B cell (primary cell): ENCODE measurements at regions not wholly inside any gene's neighbourhood (a gene's known extent, or its start where the extent isn't known, plus 50 kb on each side); places are given as distances from the start of the nearest gene placed in this dataset.

Experiments used
- ATAC-seq: fragments of 200-7000 bp; cut with Tn5 transposase; one replicate; pipeline ENCODE4 v1.10.0; 2021; ENCODE audit warnings: low read depth, mild to moderate bottlenecking, moderate number of reproducible peaks, moderate library complexity
- CTCF ChIA-PET: fragments of 350-600 bp; sonication (Branson Sonifier 250); formaldehyde crosslinking; loops from one replicate; lab custom pipeline; 2021; ENCODE audit warnings: antibody characterized with exemption, inconsistent platforms; lab: Charles Lee
- POLR2A ChIA-PET: fragments of 350-600 bp; sonication (Branson Sonifier 250); formaldehyde crosslinking; loops from one replicate; lab custom pipeline; 2021; ENCODE audit warnings: antibody characterized with exemption; lab: Charles Lee
- DNase-seq: peaks from one replicate; pipeline ENCODE4 v3.0.0; 2013
- H2AFZ ChIP-seq: 2 replicates; pipeline ENCODE4 v1.6.1; 2012; ENCODE audit warnings: mild to moderate bottlenecking, low read depth, low read length; ENCODE audit not compliant: insufficient read depth, poor library complexity, severe bottlenecking
- H3K27ac ChIP-seq, 2 donors: 1 replicate in 1 of 2; 2 replicates in 1 of 2; pipeline ENCODE4 v1.5.1; 2012 to 2013; ENCODE audit warnings: low read length in 2 of 2, mild to moderate bottlenecking in 2 of 2, moderate library complexity in 1 of 2
- H3K27me3 ChIP-seq, 4 experiments: fragments of 200-600 bp in 1 of 4; sonication (generic) in 1 of 4; replicated peaks in 1 of 4; 1 replicate in 2 of 4; 2 replicates in 2 of 4; pipeline versions ENCODE4 v1.6.1 to v1.7.0; 2013 to 2016; ENCODE audit warnings: low read length in 3 of 4, mild to moderate bottlenecking in 2 of 4, mixed read lengths in 1 of 4, moderate library complexity in 1 of 4; ENCODE audit not compliant: insufficient read depth in 4 of 4, control insufficient read depth in 3 of 4; ENCODE audit errors: control extremely low read depth in 1 of 4
- H3K36me3 ChIP-seq, 2 experiments: replicated peaks in 1 of 2; 1 replicate in 1 of 2; 2 replicates in 1 of 2; pipeline versions ENCODE4 v1.6.1 to v1.7.1; 2013; ENCODE audit warnings: low read length in 1 of 2; ENCODE audit not compliant: insufficient read depth in 2 of 2, control insufficient read depth in 1 of 2; ENCODE audit errors: control extremely low read depth in 1 of 2, extremely low read depth in 1 of 2
- H3K4me1 ChIP-seq, 2 donors: fragments of 200-600 bp in 1 of 2; sonication (generic) in 1 of 2; 1 replicate in 1 of 2; 2 replicates in 1 of 2; pipeline versions ENCODE4 v1.5.1 to v1.6.1; 2013 to 2017; ENCODE audit warnings: low read length in 2 of 2; ENCODE audit not compliant: control insufficient read depth in 2 of 2, insufficient read depth in 2 of 2
- H3K4me2 ChIP-seq: replicated peaks from 2 replicates; pipeline ENCODE3; 2012; ENCODE audit warnings: mild to moderate bottlenecking, low read depth, low read length; ENCODE audit not compliant: poor library complexity, severe bottlenecking
- H3K4me3 ChIP-seq, 5 experiments: fragments of 200-600 bp in 1 of 5; sonication (generic) in 1 of 5; 1 replicate in 3 of 5; 2 replicates in 2 of 5; pipeline versions ENCODE4 v1.5.1 to v1.7.0; 2011 to 2016; ENCODE audit warnings: low read length in 4 of 5, mild to moderate bottlenecking in 4 of 5, low read depth in 2 of 5, control low read depth in 1 of 5, moderate library complexity in 1 of 5; ENCODE audit not compliant: insufficient read depth in 1 of 5; ENCODE audit errors: control extremely low read depth in 1 of 5, extremely low read depth in 1 of 5
- H3K79me2 ChIP-seq: fragments of 200-600 bp; sonication (generic); one replicate; pipeline ENCODE4 v1.6.0; 2016; ENCODE audit warnings: low read length; ENCODE audit not compliant: control insufficient read depth, insufficient read depth
- H3K9ac ChIP-seq: fragments of 200-600 bp; sonication (generic); 2 replicates; pipeline ENCODE4 v1.6.1; 2017; ENCODE audit warnings: mild to moderate bottlenecking, low read length, moderate library complexity
- H3K9me3 ChIP-seq, 3 donors: one replicate each; pipeline versions ENCODE4 v1.6.1 to v1.7.1; 2013; ENCODE audit warnings: low read length in 2 of 3; ENCODE audit not compliant: control insufficient read depth in 2 of 3, insufficient read depth in 1 of 3; ENCODE audit errors: control extremely low read depth in 1 of 3
- H4K20me1 ChIP-seq: 2 replicates; pipeline ENCODE4 v1.6.0; 2012; ENCODE audit warnings: mild to moderate bottlenecking, low read length; ENCODE audit not compliant: insufficient read depth, control insufficient read depth, poor library complexity, severe bottlenecking
- H3K27ac Mint-ChIP-seq: one replicate; pipeline ENCODE4 v1.8.0; 2021; ENCODE audit warnings: mixed read lengths
- H3K27me3 Mint-ChIP-seq: one replicate; pipeline ENCODE4 v1.8.0; 2021; ENCODE audit warnings: mixed read lengths
- H3K4me1 Mint-ChIP-seq: one replicate; pipeline ENCODE4 v1.8.0; 2021; ENCODE audit warnings: mixed read lengths
- H3K4me3 Mint-ChIP-seq: one replicate; pipeline ENCODE4 v1.8.0; 2021; ENCODE audit warnings: mixed read lengths
- H3K9me3 Mint-ChIP-seq: one replicate; pipeline ENCODE4 v1.8.0; 2022; ENCODE audit warnings: mixed read lengths; ENCODE audit not compliant: insufficient read depth
- CTCF ChIP-seq: fragments of 200-600 bp; IDR thresholded peaks from one replicate; pipeline ENCODE4 v1.8.0; 2022; ENCODE audit warnings: antibody characterized with exemption, mild to moderate bottlenecking
- EZH2 ChIP-seq: IDR thresholded peaks from 2 replicates; pipeline ENCODE4 v1.6.1; 2012; ENCODE audit warnings: borderline replicate concordance, low read depth, mild to moderate bottlenecking, moderate library complexity, low read length; ENCODE audit not compliant: insufficient read depth, poor library complexity, severe bottlenecking
- WGBS: methylation state at CpG from one replicate; pipeline ENCODE4 v1.1.5; 2013; ENCODE audit warnings: missing lambda C conversion rate; ENCODE audit not compliant: insufficient coverage; 5-methylcytosine and 5-hydroxymethylcytosine counted together
- intact Hi-C: fragments of 100-400 bp; cut with micrococcal nuclease; formaldehyde crosslinking; loops from one replicate; pipeline ENCODE4 v1.10.0; 2022

- no peak overlapping the region for H3K27ac Mint-ChIP-seq
- intact Hi-C loops: no loop called here
- H4K20me1 ChIP-seq: no peaks in the 10 kb centered on the region
- H3K9ac ChIP-seq: no peak overlapping the region
- no peaks in the 10 kb centered on the region for H3K4me1 ChIP-seq
- H3K79me2 ChIP-seq: no peaks in the 10 kb centered on the region
- no peaks in the 10 kb centered on the region for H3K27me3 ChIP-seq
- no peaks in the 10 kb centered on the region for H3K27me3 Mint-ChIP-seq
- ChIA-PET POLR2A (no interaction called here), CTCF (no interaction called here)
- peaks cover 13% of the 10 kb centered on the region for H3K9me3 Mint-ChIP-seq
- no peaks in the 10 kb centered on the region for H3K9me3 ChIP-seq
- no peaks in the 10 kb centered on the region for H3K4me1 Mint-ChIP-seq
- H3K4me3 Mint-ChIP-seq: no peak overlapping the region
- ATAC-seq (no peak), DNase-seq (no peak)
- TF ChIP-seq CTCF (no peak), EZH2 (no peak)
- H2AFZ ChIP-seq: no peak overlapping the region
- H3K27ac ChIP-seq: no peak overlapping the region
- no CpG with 5 or more reads among the region's 5 CpGs for WGBS
- no peaks in the 10 kb centered on the region for H3K36me3 ChIP-seq
- H3K4me2 ChIP-seq: no peak overlapping the region
- no peak overlapping the region for H3K4me3 ChIP-seq
Measured at GRCh38 chr14:83257466-83258439, 1724.1 kb upstream of the SEL1L start.

- no peaks in the 10 kb centered on the region for H4K20me1 ChIP-seq
- intact Hi-C loops: no loop called here
- H3K4me3 ChIP-seq: no peak overlapping the region
- H3K9me3 ChIP-seq: no peaks in the 10 kb centered on the region
- no peak overlapping the region for H3K4me2 ChIP-seq
- H3K79me2 ChIP-seq: no peaks in the 10 kb centered on the region
- no CpG with 5 or more reads among the region's 3 CpGs for WGBS
- ChIA-PET POLR2A (no interaction called here), CTCF (no interaction called here)
- H3K27me3 Mint-ChIP-seq: no peaks in the 10 kb centered on the region
- no peak overlapping the region for H3K27ac ChIP-seq
- H3K27ac Mint-ChIP-seq: no peak overlapping the region
- DNase-seq (no peak), ATAC-seq (no peak)
- H2AFZ ChIP-seq: no peak overlapping the region
- no peak for TF ChIP-seq EZH2
- H3K4me1 Mint-ChIP-seq: no peaks in the 10 kb centered on the region
- H3K9ac ChIP-seq: no peak overlapping the region
- H3K4me3 Mint-ChIP-seq: no peak overlapping the region
- H3K9me3 Mint-ChIP-seq: peaks cover 6% of the 10 kb centered on the region
- no peaks in the 10 kb centered on the region for H3K27me3 ChIP-seq
- no peaks in the 10 kb centered on the region for H3K36me3 ChIP-seq
- H3K4me1 ChIP-seq: no peaks in the 10 kb centered on the region
Measured at GRCh38 chr14:83260751-83261150, 1727.1 kb upstream of the SEL1L start.
